ENCODE measurements at regions not wholly inside any gene's neighbourhood (a gene's known extent, or its start where the extent isn't known, plus 50 kb on each side); places are given as distances from the start of the nearest gene placed in this dataset.

DNA sequence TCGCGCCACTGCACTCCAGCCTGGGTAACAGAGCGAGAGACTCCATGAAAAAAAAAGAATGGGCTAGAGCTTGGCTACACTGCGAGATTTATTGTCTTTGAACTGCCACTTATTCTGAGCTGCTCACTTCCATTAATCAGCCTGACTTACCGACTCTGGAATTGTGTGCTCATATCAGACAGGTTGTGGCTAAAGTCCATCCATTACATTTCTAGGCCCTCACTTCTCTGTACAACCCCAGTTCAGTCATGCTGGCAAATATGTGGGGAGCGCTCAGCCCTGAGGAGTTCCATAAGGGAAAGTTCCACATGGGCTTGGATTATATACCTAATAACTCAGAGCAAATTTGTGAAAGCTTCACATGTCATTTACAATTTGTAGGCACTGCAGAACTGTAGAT, 270.6 kb downstream of the TRIML1 start:
- ChIA-PET CTCF (interaction anchor here (1.6 kb wide), 1 partner anchor 9 kb away, joined by 5 read pairs; no protein-coding TSS in a partner anchor), POLR2A (no interaction called here)
- DNase-seq (ENCODE audit: low read depth, low spot score): no peak
- TF ChIP-seq, protein P1, sequence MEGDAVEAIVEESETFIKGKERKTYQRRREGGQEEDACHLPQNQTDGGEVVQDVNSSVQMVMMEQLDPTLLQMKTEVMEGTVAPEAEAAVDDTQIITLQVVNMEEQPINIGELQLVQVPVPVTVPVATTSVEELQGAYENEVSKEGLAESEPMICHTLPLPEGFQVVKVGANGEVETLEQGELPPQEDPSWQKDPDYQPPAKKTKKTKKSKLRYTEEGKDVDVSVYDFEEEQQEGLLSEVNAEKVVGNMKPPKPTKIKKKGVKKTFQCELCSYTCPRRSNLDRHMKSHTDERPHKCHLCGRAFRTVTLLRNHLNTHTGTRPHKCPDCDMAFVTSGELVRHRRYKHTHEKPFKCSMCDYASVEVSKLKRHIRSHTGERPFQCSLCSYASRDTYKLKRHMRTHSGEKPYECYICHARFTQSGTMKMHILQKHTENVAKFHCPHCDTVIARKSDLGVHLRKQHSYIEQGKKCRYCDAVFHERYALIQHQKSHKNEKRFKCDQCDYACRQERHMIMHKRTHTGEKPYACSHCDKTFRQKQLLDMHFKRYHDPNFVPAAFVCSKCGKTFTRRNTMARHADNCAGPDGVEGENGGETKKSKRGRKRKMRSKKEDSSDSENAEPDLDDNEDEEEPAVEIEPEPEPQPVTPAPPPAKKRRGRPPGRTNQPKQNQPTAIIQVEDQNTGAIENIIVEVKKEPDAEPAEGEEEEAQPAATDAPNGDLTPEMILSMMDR (IDR thresholded peaks at IDR 0.05; ENCODE audit: insufficient read depth, low read length, missing control alignments): no peak
- H3K4me3 ChIP-seq (ENCODE audit: low read depth, low read length): no peak overlapping the region

DNA sequence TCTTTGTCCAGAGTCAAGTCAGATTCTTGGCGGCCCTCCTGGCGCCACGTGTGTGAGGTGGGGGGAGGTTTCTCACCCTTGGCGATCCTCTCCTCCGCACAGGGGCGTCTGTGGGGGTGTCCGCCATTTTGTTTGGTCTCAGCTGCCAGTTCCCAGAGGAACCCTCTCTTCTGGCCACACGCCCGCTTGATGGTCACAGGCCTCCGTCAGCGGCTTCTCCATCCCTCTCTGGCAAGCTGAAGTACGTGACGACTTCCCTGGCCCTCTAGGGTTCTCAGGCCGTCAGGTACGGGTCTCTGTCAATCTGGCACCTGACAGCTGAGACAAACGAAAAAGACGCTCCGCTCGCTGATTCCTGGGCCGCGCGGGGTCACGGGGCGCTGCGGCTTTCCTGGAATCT, 272.6 kb downstream of the TRIML1 start:
- ChIA-PET POLR2A (no interaction called here), CTCF (no interaction called here)
- no peak overlapping the region for H3K4me3 ChIP-seq (ENCODE audit: low read depth, low read length)
- DNase-seq (ENCODE audit: low read depth, low spot score): no peak
- TF ChIP-seq, protein P1 (IDR thresholded peaks at IDR 0.05; ENCODE audit: insufficient read depth, low read length, missing control alignments): no peak

DNA sequence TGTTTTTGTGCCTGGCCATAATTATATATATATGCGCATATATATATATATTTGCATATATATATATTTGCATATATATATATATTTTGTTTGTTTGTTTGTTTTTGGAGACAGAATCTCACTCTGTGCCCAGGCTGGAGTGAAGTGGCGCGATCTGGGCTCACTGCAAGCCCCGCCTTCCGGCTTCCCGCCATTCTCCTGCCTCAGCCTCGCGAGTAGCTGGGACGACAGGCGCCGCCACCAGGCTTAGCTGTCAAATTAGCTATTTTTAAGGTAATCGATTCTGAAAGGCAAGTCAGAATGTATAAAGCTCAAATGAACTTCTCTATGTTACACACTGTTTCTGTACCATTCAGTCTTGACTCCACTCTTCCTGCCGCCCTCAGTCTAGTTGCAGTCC, 273.3 kb downstream of the TRIML1 start:
- ChIA-PET CTCF (no interaction called here), POLR2A (no interaction called here)
- H3K4me3 ChIP-seq (ENCODE audit: low read depth, low read length): no peak overlapping the region
- DNase-seq (ENCODE audit: low read depth, low spot score): no peak
- TF ChIP-seq, protein P1 (IDR thresholded peaks at IDR 0.05; ENCODE audit: insufficient read depth, low read length, missing control alignments): no peak

DNA sequence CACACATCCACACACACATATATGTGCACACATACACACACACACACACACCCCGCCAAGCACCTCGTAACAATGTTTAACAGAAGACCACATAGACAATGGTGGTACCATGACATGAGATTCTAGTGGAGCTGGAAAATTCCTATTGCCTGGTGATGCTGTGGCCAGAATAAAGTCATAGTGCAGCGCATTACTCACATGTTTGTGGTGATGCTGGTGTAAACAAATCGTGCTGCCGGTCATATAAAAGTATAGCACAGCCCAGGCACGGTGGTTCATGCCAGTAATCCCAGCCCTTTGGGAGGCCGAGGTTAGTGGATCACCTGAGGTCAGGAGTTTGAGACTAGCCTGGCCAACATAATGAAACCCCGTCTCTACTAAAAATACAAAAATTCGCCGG, 275.2 kb downstream of the TRIML1 start:
- CTCF ChIA-PET: no interaction called here
- TF ChIP-seq, protein P1 (IDR thresholded peaks at IDR 0.05; ENCODE audit: insufficient read depth, low read length, missing control alignments): no peak
- no peak for DNase-seq (ENCODE audit: low read depth, low spot score)
- no peak overlapping the region for H3K4me3 ChIP-seq (ENCODE audit: low read depth, low read length)
- POLR2A ChIA-PET: no interaction called here

DNA sequence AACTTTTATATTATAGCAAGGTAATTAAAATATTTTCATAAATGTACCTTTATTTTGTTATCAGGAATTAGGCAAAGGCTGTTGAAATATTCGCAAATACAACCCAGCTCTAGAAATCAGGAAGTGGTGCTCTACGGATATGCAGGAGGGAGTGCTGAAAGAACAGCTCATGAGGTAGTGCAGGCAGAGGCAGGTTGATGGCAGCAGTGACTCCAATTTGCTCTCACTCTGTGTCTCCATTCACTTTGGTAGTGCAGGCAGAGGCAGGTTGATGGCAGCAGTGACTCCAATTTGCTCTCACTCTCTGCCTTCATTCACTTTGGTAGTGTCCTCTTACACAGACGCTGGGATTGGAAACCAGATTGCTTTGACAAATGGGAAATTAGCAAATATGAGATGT, 277.9 kb downstream of the TRIML1 start:
- TF ChIP-seq, protein P1 (IDR thresholded peaks at IDR 0.05; ENCODE audit: insufficient read depth, low read length, missing control alignments): no peak
- POLR2A ChIA-PET: no interaction called here
- H3K4me3 ChIP-seq (ENCODE audit: low read depth, low read length): no peak overlapping the region
- CTCF ChIA-PET: no interaction called here
- no peak for DNase-seq (ENCODE audit: low read depth, low spot score)

DNA sequence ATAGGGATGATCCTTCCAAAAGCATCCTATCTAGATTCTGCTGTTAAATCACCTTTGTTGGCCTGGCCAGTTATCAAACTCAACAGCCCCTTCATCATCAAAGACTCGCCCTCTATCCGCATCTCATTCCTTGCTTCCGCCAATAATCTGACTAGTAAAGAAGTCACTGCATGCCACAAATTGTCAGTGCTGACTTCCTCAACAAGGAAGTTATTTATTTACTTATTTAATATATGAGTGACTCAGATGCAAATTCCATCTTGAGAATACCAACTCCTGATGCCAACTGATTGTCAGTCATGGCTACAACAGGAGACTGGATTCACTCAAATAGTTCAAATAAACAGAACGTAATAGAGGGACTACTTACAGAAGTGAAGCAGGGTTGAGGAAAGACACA, 283.8 kb downstream of the TRIML1 start:
- H3K4me3 ChIP-seq (ENCODE audit: low read depth, low read length): no peak overlapping the region
- ChIA-PET CTCF (no interaction called here), POLR2A (no interaction called here)
- TF ChIP-seq, protein P1 (IDR thresholded peaks at IDR 0.05; ENCODE audit: insufficient read depth, low read length, missing control alignments): no peak
- no peak for DNase-seq (ENCODE audit: low read depth, low spot score)
